Activated T-cell treated with anti-CD3 and anti-CD28 coated beads, Interleukin-2, amount 50 U/mL, for 72 hours (primary cell): ENCODE measurements at regions not wholly inside any gene's neighbourhood (a gene's known extent, or its start where the extent isn't known, plus 50 kb on each side); places are given as distances from the start of the nearest gene placed in this dataset.
"Not testable (repeated sequence)": the region's sequence is repeated elsewhere in the genome, so short reads cannot be mapped to it uniquely, and the experiment has no call there.

ENCODE experiments used
- ATAC-seq, 2 donors: fragments of 150-1000 bp; cut with Tn5 transposase; replicated peaks in 1 of 2; 2 replicates each; pipeline ENCODE4 v1.10.0; 2021; ENCODE audit warnings: moderate library complexity in 2 of 2, mild to moderate bottlenecking in 1 of 2
- DNase-seq, 2 donors: peaks; one replicate each; pipeline ENCODE4 v3.0.0; 2021 to 2022; ENCODE audit warnings: mixed read lengths in 1 of 2
- H3K27ac Mint-ChIP-seq: one replicate; pipeline ENCODE4 v1.8.0; 2022; ENCODE audit warnings: mild to moderate bottlenecking, moderate library complexity, mixed read lengths
- H3K27me3 Mint-ChIP-seq: one replicate; pipeline ENCODE4 v1.8.0; 2022; ENCODE audit warnings: low read depth, mixed read lengths
- H3K36me3 Mint-ChIP-seq, 2 donors: one replicate each; pipeline ENCODE4 v1.8.0; 2022; ENCODE audit warnings: mixed read lengths in 2 of 2, mild to moderate bottlenecking in 1 of 2; ENCODE audit not compliant: insufficient read depth in 2 of 2
- H3K4me1 Mint-ChIP-seq: one replicate; pipeline ENCODE4 v1.8.0; 2022; ENCODE audit warnings: low read depth, mixed read lengths
- H3K4me3 Mint-ChIP-seq, 2 donors: one replicate each; pipeline ENCODE4 v1.8.0; 2022; ENCODE audit warnings: mild to moderate bottlenecking in 2 of 2, mixed read lengths in 2 of 2, moderate library complexity in 2 of 2
- H3K9me3 Mint-ChIP-seq, 2 donors: one replicate each; pipeline ENCODE4 v1.8.0; 2022; ENCODE audit warnings: mixed read lengths in 2 of 2

DNA sequence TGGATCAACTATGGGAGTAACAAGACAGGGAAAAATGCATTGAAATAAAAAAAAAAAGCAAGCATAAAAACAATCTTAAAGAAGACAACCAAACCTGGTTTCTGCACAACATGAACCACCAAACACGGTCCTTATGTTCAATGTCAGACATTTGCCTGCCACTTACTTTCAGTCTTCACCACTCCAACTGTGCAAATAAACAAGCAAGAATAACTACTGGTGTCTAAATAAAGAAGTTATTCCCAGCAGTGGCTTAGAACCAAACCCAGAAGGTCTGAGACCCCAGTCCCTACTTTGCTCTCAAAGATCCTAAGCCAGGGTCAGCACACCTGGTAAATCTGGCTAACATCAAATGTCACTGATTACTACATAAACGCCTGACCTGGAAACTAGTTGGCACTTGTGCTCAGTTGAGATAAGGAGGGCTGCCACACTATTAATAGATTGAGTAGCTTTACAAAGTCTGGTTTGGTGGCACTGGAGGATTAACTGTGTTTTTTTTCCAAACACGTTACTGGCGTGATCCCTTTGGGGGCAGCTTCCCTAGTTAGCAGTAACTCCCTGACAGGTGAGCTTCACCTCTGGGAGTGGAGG lies 62.7 kb upstream of the ABLIM1 start:
- Mint-ChIP-seq H3K4me3 (no peak overlapping the region), H3K27ac (no peak overlapping the region), H3K9me3 (no peaks in the 10 kb centered on the region), H3K27me3 (no peaks in the 10 kb centered on the region), H3K4me1 (no peaks in the 10 kb centered on the region), H3K36me3 (no peaks in the 10 kb centered on the region)
- ATAC-seq (no peak), DNase-seq (no peak)

DNA sequence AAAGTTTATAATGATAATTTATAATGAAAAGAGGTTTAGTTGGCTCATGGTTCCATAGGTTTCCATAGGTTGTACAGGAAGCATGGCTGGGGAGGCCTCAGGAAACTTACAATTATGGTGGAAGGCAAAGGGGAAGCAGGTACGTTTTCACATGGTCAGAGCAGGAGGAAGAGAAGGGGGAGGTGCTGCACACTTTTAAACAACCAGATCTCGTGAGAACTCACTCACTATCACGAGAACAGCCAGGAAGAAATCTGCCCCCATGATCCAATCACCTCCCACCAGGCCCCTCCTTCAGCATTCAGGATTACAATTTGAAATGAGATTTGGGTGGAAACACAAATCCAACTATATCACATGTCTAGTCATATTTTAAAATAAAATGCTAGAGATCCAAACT lies 64.1 kb upstream of the ABLIM1 start:
- H3K27ac Mint-ChIP-seq, H3K4me3 Mint-ChIP-seq, DNase-seq, H3K9me3 Mint-ChIP-seq, ATAC-seq, H3K4me1 Mint-ChIP-seq, H3K36me3 Mint-ChIP-seq, H3K27me3 Mint-ChIP-seq: not testable (repeated sequence)

DNA sequence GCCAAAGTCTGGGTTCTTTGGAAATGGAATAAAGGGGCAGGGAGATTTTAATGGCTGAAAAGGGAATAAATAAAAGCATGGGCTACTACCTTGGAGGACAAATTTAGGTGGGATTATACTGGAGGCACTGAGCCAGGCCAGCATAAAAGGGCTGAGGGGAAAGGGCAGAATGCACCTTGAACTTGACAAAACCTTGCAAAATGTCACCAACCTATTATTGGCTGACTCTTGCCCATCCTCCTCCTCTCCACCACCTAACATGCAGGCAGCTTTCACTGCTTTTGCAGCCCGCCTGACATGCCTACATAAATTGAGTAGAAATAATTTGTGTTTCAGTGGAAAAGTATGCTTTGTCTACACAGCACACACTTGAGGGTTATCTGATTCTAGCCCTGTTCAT lies 65.3 kb upstream of the ABLIM1 start:
- Mint-ChIP-seq H3K27me3 (no peaks in the 10 kb centered on the region), H3K4me1 (no peaks in the 10 kb centered on the region), H3K4me3 (no peak overlapping the region), H3K36me3 (no peaks in the 10 kb centered on the region), H3K27ac (no peak overlapping the region), H3K9me3 (no peaks in the 10 kb centered on the region)
- ATAC-seq, result no peak
- DNase-seq, result no peak

DNA sequence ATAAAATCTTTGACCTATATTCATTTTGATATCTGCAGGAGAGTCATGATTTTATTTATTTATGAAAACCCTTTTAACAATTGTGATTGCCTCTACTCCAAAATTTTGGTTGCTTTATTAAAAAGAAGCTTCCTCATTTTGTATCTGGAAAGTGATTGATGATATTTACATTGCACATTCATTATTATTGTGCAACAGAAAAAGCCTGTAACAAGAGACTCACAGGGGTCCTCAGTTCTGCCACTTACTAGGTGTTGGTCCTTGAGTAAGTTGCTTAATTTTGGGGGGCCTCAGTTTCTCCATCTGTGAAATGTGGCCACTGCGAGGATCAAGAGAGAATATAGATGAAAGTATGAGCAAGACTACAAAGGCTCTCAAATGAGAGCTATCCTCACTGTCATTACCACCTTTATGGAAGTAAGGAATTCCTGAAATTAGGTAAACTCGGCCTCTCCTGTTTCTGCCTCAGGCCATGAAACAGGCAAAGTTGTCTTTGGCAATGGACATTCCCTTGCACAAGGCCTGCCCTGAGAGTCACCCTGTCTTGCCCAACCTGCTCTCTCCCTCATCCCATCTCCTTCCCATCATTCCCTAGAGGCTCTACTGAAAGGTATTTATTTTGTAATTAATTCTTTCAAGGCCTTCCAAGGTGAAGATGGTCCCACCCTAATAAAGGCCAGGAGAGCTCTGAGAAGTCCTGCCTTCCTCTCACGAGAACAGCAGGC lies 66.1 kb upstream of the ABLIM1 start:
- Mint-ChIP-seq H3K9me3 (no peaks in the 10 kb centered on the region), H3K27me3 (no peaks in the 10 kb centered on the region), H3K27ac (no peak overlapping the region), H3K36me3 (no peaks in the 10 kb centered on the region), H3K4me1 (no peaks in the 10 kb centered on the region), H3K4me3 (no peak overlapping the region)
- ATAC-seq, result no peak
- no peak for DNase-seq

GRCh38 chr10:114724716-114725106 lies 66.6 kb upstream of the ABLIM1 start:
- Mint-ChIP-seq H3K27me3 (no peaks in the 10 kb centered on the region), H3K27ac (no peak overlapping the region), H3K4me1 (no peaks in the 10 kb centered on the region), H3K36me3 (no peaks in the 10 kb centered on the region), H3K4me3 (no peak overlapping the region), H3K9me3 (no peaks in the 10 kb centered on the region)
- DNase-seq (no peak), ATAC-seq (no peak)

GRCh38 chr10:114726820-114727271 lies 68.8 kb upstream of the ABLIM1 start:
- Mint-ChIP-seq H3K36me3 (no peaks in the 10 kb centered on the region), H3K4me1 (no peaks in the 10 kb centered on the region), H3K9me3 (no peaks in the 10 kb centered on the region), H3K27me3 (no peaks in the 10 kb centered on the region), H3K27ac (no peak overlapping the region), H3K4me3 (no peak overlapping the region)
- ATAC-seq (no peak), DNase-seq (no peak)

DNA sequence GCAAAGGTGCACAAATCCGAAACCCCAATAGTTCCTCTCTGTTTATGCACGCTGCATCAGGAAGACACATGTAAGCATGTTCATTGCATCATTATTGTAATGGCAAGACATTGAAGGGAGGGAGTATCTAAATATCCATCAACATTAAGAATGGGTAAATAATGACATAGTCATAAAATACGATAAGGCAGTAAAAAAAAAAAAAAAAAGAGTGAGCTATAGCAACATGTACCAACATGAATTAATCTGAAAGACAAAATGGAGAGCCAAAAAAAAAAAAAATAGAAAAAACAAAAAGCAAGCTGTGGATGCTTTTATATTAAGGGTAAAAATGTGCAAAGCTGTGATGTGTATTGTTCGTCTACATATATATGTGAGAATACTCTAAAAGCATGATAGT lies 70.2 kb upstream of the ABLIM1 start:
- Mint-ChIP-seq H3K27me3 (no peaks in the 10 kb centered on the region), H3K4me1 (no peaks in the 10 kb centered on the region), H3K4me3 (no peak overlapping the region), H3K27ac (no peak overlapping the region), H3K36me3 (no peaks in the 10 kb centered on the region), H3K9me3 (no peaks in the 10 kb centered on the region)
- ATAC-seq (no peak), DNase-seq (no peak)

DNA sequence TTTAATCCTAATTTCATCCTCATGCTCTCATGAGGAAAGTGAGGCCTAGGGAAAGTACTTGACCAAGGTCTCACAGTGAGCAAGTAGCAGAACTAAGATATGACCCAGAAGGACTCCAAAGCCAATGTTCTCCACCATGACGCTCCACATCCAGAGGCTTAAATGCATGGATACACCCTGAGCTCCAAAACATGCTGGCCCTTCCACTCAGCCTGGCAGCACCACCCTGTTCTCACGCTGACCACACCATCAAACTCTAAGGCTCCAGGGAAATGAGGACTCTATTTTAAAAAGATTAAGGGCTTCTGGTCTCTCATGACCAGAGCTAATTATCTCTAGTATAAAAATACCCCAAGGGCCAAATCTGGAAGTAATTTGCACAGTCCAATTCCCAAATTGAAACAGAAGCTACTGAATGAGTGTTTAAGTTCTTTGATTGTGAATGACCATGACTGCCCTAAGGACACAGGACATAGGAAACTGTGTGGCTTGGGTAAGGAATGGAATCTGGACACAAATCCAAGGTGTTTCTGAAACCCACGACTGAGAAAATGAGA lies 71.1 kb upstream of the ABLIM1 start:
- H3K27me3 Mint-ChIP-seq, result peaks cover 4% of the 10 kb centered on the region
- H3K36me3 Mint-ChIP-seq, result no peaks in the 10 kb centered on the region
- H3K9me3 Mint-ChIP-seq, result no peaks in the 10 kb centered on the region
- H3K4me3 Mint-ChIP-seq, result no peak overlapping the region
- DNase-seq (no peak), ATAC-seq (no peak)
- H3K4me1 Mint-ChIP-seq, result no peaks in the 10 kb centered on the region
- no peak overlapping the region for H3K27ac Mint-ChIP-seq

DNA sequence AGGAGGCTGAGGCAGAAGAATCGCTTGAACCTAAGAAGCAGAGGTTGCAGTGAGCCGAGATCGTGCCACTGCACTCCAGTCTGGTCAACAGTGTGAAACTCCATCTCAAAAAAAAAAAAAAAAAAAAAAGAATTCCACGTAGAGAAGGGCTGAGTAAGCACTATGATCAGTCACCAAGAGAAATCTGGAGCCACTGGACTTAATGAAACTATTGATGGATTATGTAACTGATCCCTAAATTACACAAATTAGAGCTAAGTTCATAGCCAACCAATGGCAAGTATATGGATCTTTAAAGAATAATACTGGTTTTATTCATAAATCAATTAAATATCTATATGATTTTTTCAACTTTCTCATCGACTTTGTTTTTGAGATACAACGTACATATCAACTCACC lies 72.2 kb upstream of the ABLIM1 start:
- DNase-seq, result no peak
- Mint-ChIP-seq H3K27me3 (peaks cover 9% of the 10 kb centered on the region), H3K36me3 (no peaks in the 10 kb centered on the region), H3K4me1 (no peaks in the 10 kb centered on the region), H3K4me3 (no peak overlapping the region), H3K27ac (no peak overlapping the region), H3K9me3 (no peaks in the 10 kb centered on the region)
- ATAC-seq, result no peak

DNA sequence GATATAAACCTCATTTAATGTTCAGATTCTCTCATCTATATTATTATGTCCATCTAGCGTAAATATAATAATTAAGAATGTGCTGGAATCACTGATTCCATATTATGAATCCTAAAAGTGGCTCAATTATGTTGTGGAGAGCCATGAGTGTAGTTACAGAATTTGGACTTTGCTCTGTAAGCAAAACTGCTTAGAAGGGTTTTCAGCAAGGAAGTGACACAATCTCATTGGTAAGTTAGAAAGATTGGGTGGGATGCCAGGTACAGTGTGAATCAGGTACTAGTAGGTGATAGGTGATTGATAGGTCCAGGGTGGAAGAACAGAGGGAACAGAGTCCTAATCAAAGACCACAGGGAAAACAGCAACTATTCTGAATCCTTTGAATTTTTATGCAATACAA lies 74.9 kb upstream of the ABLIM1 start:
- ATAC-seq, result no peak
- no peak for DNase-seq
- H3K36me3 Mint-ChIP-seq, result no peaks in the 10 kb centered on the region
- peaks cover 14% of the 10 kb centered on the region for H3K27me3 Mint-ChIP-seq
- no peak overlapping the region for H3K4me3 Mint-ChIP-seq
- no peaks in the 10 kb centered on the region for H3K9me3 Mint-ChIP-seq
- no peaks in the 10 kb centered on the region for H3K4me1 Mint-ChIP-seq
- no peak overlapping the region for H3K27ac Mint-ChIP-seq

DNA sequence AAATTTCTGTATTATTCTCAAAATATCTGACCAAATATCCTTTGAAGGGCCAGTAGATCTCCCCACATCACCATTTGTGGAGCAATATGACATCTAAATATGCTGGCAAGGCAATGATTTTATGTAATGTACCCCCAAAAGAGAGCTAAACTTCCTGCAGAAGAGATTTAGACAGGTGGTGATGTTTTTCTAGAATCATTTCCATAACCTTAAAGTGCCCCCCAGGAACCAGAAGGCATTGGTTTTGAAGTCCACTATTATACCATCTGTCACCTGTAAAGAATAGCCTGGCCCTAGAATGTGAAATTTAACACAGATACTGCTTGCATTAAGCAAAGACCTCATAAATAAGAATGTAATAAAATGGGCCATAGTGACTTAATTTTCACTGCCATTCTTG lies 77.9 kb upstream of the ABLIM1 start:
- Mint-ChIP-seq H3K4me1 (no peaks in the 10 kb centered on the region), H3K36me3 (no peaks in the 10 kb centered on the region), H3K9me3 (no peaks in the 10 kb centered on the region), H3K4me3 (no peak overlapping the region), H3K27ac (no peak overlapping the region), H3K27me3 (peaks cover 14% of the 10 kb centered on the region)
- ATAC-seq, result no peak
- DNase-seq, result no peak

- Mint-ChIP-seq H3K36me3 (no peaks in the 10 kb centered on the region), H3K27ac (no peak overlapping the region), H3K4me1 (no peaks in the 10 kb centered on the region), H3K9me3 (no peaks in the 10 kb centered on the region), H3K27me3 (peaks cover 26% of the 10 kb centered on the region), H3K4me3 (no peak overlapping the region)
- DNase-seq (no peak), ATAC-seq (no peak)
Observed at GRCh38 chr10:114743521-114744231, 77.9 kb upstream of the FHIP2A start.

- Mint-ChIP-seq H3K36me3 (no peaks in the 10 kb centered on the region), H3K27ac (no peak overlapping the region), H3K9me3 (no peaks in the 10 kb centered on the region), H3K4me1 (no peaks in the 10 kb centered on the region), H3K27me3 (peaks cover 33% of the 10 kb centered on the region), H3K4me3 (no peak overlapping the region)
- no peak for DNase-seq
- no peak for ATAC-seq
Observed at GRCh38 chr10:114746531-114746930, 75.0 kb upstream of the FHIP2A start.
